ENCODE measurements at regions not wholly inside any gene's neighbourhood (a gene's known extent, or its start where the extent isn't known, plus 50 kb on each side); places are given as distances from the start of the nearest gene placed in this dataset.

DNA sequence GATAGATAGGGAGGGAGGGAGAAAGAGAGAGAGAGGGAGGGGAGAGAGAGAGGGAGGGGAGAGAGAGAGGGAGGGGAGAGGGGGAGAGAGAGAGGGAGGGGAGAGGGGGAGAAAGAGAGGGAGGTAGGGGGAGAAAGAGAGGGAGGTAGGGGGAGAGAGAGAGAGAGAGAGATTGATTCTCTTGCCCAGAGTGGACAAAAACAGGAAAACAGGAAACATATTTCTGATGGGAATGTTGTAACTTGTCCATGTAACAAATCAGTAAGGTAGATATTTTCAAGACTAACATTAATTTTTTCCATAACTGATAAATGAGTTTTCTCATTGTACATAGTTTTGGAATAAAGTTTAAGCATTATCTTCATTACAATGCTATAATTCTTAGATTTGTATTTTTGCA, 811.7 kb upstream of the GRAMD2B start:
- DNase-seq (peak in 1 of 2 donors; percentile 4), ATAC-seq (no peak)
- Histone ChIP-seq H3K36me3 (ENCODE audit: control insufficient read depth, insufficient read depth, low read length) (no peaks in the 10 kb centered on the region), H3K27me3 (ENCODE audit: control insufficient read depth, insufficient read depth, low read length) (no peaks in the 10 kb centered on the region), H3K27ac (ENCODE audit: low read length) (no peak overlapping the region), H3K4me3 (ENCODE audit: low read length) (no peak overlapping the region), H3K9me3 (ENCODE audit: control insufficient read depth, insufficient read depth, low read length) (no peaks in the 10 kb centered on the region), H3K4me1 (ENCODE audit: control insufficient read depth, insufficient read depth, low read length) (no peaks in the 10 kb centered on the region)
- no peak overlapping the region for H3K27ac Mint-ChIP-seq
- H3K9me3 Mint-ChIP-seq: no peaks in the 10 kb centered on the region
- TF ChIP-seq, protein P1, sequence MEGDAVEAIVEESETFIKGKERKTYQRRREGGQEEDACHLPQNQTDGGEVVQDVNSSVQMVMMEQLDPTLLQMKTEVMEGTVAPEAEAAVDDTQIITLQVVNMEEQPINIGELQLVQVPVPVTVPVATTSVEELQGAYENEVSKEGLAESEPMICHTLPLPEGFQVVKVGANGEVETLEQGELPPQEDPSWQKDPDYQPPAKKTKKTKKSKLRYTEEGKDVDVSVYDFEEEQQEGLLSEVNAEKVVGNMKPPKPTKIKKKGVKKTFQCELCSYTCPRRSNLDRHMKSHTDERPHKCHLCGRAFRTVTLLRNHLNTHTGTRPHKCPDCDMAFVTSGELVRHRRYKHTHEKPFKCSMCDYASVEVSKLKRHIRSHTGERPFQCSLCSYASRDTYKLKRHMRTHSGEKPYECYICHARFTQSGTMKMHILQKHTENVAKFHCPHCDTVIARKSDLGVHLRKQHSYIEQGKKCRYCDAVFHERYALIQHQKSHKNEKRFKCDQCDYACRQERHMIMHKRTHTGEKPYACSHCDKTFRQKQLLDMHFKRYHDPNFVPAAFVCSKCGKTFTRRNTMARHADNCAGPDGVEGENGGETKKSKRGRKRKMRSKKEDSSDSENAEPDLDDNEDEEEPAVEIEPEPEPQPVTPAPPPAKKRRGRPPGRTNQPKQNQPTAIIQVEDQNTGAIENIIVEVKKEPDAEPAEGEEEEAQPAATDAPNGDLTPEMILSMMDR (IDR thresholded peaks at IDR 0.05): no peak
- intact Hi-C loops (cut with micrococcal nuclease): no loop called here
- peaks cover 0 to 7% of the 10 kb centered on the region in 2 donors for H3K4me1 Mint-ChIP-seq
- no peak overlapping the region for H3K4me3 Mint-ChIP-seq
- no peaks in the 10 kb centered on the region for H3K27me3 Mint-ChIP-seq (ENCODE audit: low read depth in 2 of 2)
- no peaks in the 10 kb centered on the region for H3K36me3 Mint-ChIP-seq

DNA sequence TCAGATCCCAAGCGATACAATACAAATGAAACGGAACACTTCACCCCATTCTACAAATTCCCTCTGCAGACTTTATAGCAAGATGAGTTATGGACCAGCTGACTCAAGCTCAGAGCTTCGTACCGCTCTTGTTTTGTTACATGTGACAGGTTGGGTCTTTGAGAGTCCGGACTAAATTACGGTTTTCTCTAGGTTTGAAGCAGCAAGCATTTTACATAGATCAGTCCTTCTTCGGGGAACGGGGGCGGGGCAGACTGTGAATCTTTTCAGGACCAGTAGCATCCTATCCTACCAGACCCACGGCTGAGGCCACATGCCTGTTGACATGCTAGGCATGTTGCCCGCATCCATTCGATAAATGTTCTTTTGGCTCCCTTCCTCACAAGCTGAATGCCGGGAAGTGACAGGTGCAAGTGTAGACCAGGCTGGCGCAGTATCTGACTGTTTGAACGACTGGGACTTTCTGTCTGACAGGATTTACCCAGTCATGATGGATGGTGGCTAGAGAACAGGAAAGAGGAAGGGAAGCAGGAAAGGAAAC, 811.0 kb upstream of the GRAMD2B start:
- no peaks in the 10 kb centered on the region for H3K27me3 Mint-ChIP-seq (ENCODE audit: low read depth in 2 of 2)
- TF ChIP-seq, protein P1 (IDR thresholded peaks at IDR 0.05): no peak
- ATAC-seq (no peak), DNase-seq (no peak)
- no peaks in the 10 kb centered on the region for H3K36me3 ChIP-seq (ENCODE audit: control insufficient read depth, insufficient read depth, low read length)
- H3K27me3 ChIP-seq (ENCODE audit: control insufficient read depth, insufficient read depth, low read length): no peaks in the 10 kb centered on the region
- H3K27ac Mint-ChIP-seq: no peak overlapping the region
- H3K4me1 ChIP-seq (ENCODE audit: control insufficient read depth, insufficient read depth, low read length): no peaks in the 10 kb centered on the region
- no peak overlapping the region for H3K4me3 ChIP-seq (ENCODE audit: low read length)
- peaks cover 0 to 7% of the 10 kb centered on the region in 2 donors for H3K4me1 Mint-ChIP-seq
- H3K27ac ChIP-seq (ENCODE audit: low read length): no peak overlapping the region
- no peaks in the 10 kb centered on the region for H3K9me3 ChIP-seq (ENCODE audit: control insufficient read depth, insufficient read depth, low read length)
- no peaks in the 10 kb centered on the region for H3K36me3 Mint-ChIP-seq
- intact Hi-C loops (cut with micrococcal nuclease): no loop called here
- no peak overlapping the region for H3K4me3 Mint-ChIP-seq
- 83% methylated on average over 15 of the region's 15 CpGs for WGBS (ENCODE audit: insufficient coverage)
- H3K9me3 Mint-ChIP-seq: no peaks in the 10 kb centered on the region

DNA sequence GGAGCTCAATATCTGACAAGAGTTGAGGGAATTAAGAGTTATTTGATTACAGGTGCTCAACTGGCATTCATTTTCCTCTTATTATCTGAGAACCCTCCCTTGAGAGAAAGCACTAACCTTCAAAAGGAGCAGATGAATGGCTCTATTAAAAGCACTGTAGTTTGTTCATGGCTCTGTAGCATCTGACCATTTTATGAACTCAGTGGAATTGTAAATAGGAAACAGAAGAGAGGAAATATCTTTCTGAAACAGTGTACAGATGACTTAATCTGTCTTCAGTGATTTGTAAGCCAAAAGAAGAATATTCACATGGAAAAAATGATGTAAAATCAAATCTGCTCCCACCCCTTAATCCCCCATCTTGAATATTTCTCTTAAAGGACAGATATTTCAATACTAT, 810.4 kb upstream of the GRAMD2B start:
- Histone ChIP-seq H3K4me1 (ENCODE audit: control insufficient read depth, insufficient read depth, low read length) (no peaks in the 10 kb centered on the region), H3K36me3 (ENCODE audit: control insufficient read depth, insufficient read depth, low read length) (no peaks in the 10 kb centered on the region), H3K9me3 (ENCODE audit: control insufficient read depth, insufficient read depth, low read length) (no peaks in the 10 kb centered on the region), H3K27me3 (ENCODE audit: control insufficient read depth, insufficient read depth, low read length) (no peaks in the 10 kb centered on the region), H3K4me3 (ENCODE audit: low read length) (no peak overlapping the region), H3K27ac (ENCODE audit: low read length) (no peak overlapping the region)
- no peak overlapping the region for H3K27ac Mint-ChIP-seq
- no peaks in the 10 kb centered on the region for H3K9me3 Mint-ChIP-seq
- H3K4me3 Mint-ChIP-seq: no peak overlapping the region
- no peak for DNase-seq
- no peaks in the 10 kb centered on the region for H3K36me3 Mint-ChIP-seq
- H3K27me3 Mint-ChIP-seq (ENCODE audit: low read depth in 2 of 2): no peaks in the 10 kb centered on the region
- peaks cover 0 to 7% of the 10 kb centered on the region in 2 donors for H3K4me1 Mint-ChIP-seq
- intact Hi-C loops (cut with micrococcal nuclease): no loop called here
- TF ChIP-seq, protein P1 (IDR thresholded peaks at IDR 0.05): no peak
- no peak for ATAC-seq

DNA sequence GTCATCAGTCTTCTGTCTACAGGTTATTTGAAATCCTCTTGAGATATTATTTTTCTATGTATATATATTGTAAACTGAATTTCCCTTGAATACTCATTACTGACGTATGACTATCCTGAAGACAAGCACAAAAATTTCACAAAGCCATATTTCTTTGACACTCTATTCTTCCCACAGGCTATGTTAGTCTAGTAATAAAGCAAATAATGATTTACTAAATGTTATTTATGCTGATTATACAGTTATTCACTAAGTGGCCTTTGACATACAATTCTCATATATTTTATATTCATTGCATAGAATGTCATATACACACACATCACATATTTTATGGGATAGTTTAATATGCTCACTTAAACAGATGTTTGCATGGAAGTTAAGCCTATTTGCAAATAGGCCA, 793.0 kb upstream of the GRAMD2B start:
- Histone ChIP-seq H3K27me3 (ENCODE audit: control insufficient read depth, insufficient read depth, low read length) (no peaks in the 10 kb centered on the region), H3K4me3 (ENCODE audit: low read length) (no peak overlapping the region), H3K4me1 (ENCODE audit: control insufficient read depth, insufficient read depth, low read length) (no peaks in the 10 kb centered on the region), H3K9me3 (ENCODE audit: control insufficient read depth, insufficient read depth, low read length) (no peaks in the 10 kb centered on the region), H3K27ac (ENCODE audit: low read length) (no peak overlapping the region), H3K36me3 (ENCODE audit: control insufficient read depth, insufficient read depth, low read length) (no peaks in the 10 kb centered on the region)
- peaks cover 4 to 9% of the 10 kb centered on the region in 2 donors for H3K9me3 Mint-ChIP-seq
- ATAC-seq (no peak), DNase-seq (no peak)
- H3K4me3 Mint-ChIP-seq: no peak overlapping the region
- no CpG with 5 or more reads among the region's 1 CpG for WGBS (ENCODE audit: insufficient coverage)
- intact Hi-C loops (cut with micrococcal nuclease): no loop called here
- H3K27ac Mint-ChIP-seq: no peak overlapping the region
- H3K36me3 Mint-ChIP-seq: no peaks in the 10 kb centered on the region
- H3K27me3 Mint-ChIP-seq (ENCODE audit: low read depth in 2 of 2): no peaks in the 10 kb centered on the region
- TF ChIP-seq, protein P1 (IDR thresholded peaks at IDR 0.05): no peak
- H3K4me1 Mint-ChIP-seq: no peaks in the 10 kb centered on the region

All from natural killer cell (primary cell).